HEK293 (cell line): ENCODE measurements at regions not wholly inside any gene's neighbourhood (a gene's known extent, or its start where the extent isn't known, plus 50 kb on each side); places are given as distances from the start of the nearest gene placed in this dataset.
A peak's percentile ranks its signal among the peaks of the same experiment; 100 is the strongest.

ENCODE experiments used
- CTCF ChIA-PET: fragments of 350-600 bp; formaldehyde crosslinking; extraction: SDS; loops from one replicate; lab custom pipeline; 2021; ENCODE audit warnings: antibody characterized with exemption; lab: Yijun Ruan, JAX
- POLR2A ChIA-PET: fragments of 300-600 bp; formaldehyde crosslinking; extraction: SDS; loops from one replicate; lab custom pipeline; 2020; ENCODE audit warnings: antibody characterized with exemption, inconsistent platforms; lab: Yijun Ruan, JAX
- H3K27ac ChIP-seq: fragments of 200-500 bp; sonication (Bioruptor generic); 2 replicates; pipeline ENCODE4 v1.5.1; 2014; ENCODE audit warnings: low read depth, low read length, control low read depth, inconsistent platforms; ENCODE audit errors: extremely low read depth
- H3K36me3 ChIP-seq, 2 experiments: fragments of 200-500 bp in 1 of 2; sonication (Bioruptor generic) in 1 of 2; 1 replicate in 1 of 2; 2 replicates in 1 of 2; pipeline ENCODE4 v1.5.1; 2014 to 2017; ENCODE audit warnings: inconsistent platforms in 2 of 2, low read length in 2 of 2; ENCODE audit not compliant: control insufficient read depth in 2 of 2, insufficient read depth in 1 of 2
- H3K4me1 ChIP-seq: fragments of 200-500 bp; sonication (Bioruptor generic); 2 replicates; pipeline ENCODE4 v1.5.1; 2014; ENCODE audit warnings: mild to moderate bottlenecking, low read length, inconsistent platforms; ENCODE audit not compliant: control insufficient read depth, insufficient read depth
- H3K4me3 ChIP-seq: 2 replicates; pipeline ENCODE4 v1.5.1; 2011; ENCODE audit warnings: low read depth, mild to moderate bottlenecking, control low read depth, low read length, moderate library complexity
- H3K9me3 ChIP-seq: fragments of 200-500 bp; sonication (Bioruptor generic); 2 replicates; pipeline ENCODE4 v1.5.1; 2014; ENCODE audit warnings: low read depth, low read length, inconsistent platforms; ENCODE audit not compliant: control insufficient read depth, insufficient read depth
- FEZF1 ChIP-seq: fragments of 450-650 bp; formaldehyde crosslinking; IDR thresholded peaks from 2 replicates; pipeline ENCODE4 v1.5.1; 2016; ENCODE audit warnings: missing biosample characterization, missing genetic modification characterization
- GLIS1 ChIP-seq: fragments of 450-650 bp; formaldehyde crosslinking; IDR thresholded peaks from 2 replicates; pipeline ENCODE4 v1.5.1; 2016; ENCODE audit warnings: missing biosample characterization, missing genetic modification characterization
- GLIS2 ChIP-seq: fragments of 450-650 bp; formaldehyde crosslinking; IDR thresholded peaks from 2 replicates; pipeline ENCODE4 v1.5.1; 2016; ENCODE audit warnings: missing biosample characterization, missing genetic modification characterization
- KLF1 ChIP-seq: fragments of 450-650 bp; formaldehyde crosslinking; IDR thresholded peaks from 2 replicates; pipeline ENCODE4 v1.5.1; 2016; ENCODE audit warnings: missing biosample characterization, missing genetic modification characterization
- PRDM10 ChIP-seq: fragments of 450-650 bp; formaldehyde crosslinking; IDR thresholded peaks from 2 replicates; pipeline ENCODE4 v1.5.1; 2016; ENCODE audit warnings: missing biosample characterization, missing genetic modification characterization
- PRDM2 ChIP-seq: fragments of 450-650 bp; formaldehyde crosslinking; IDR thresholded peaks from 2 replicates; pipeline ENCODE4 v1.5.1; 2016; ENCODE audit warnings: missing biosample characterization, missing genetic modification characterization, borderline replicate concordance
- SP7 ChIP-seq: fragments of 450-650 bp; formaldehyde crosslinking; IDR thresholded peaks from 2 replicates; pipeline ENCODE4 v1.5.1; 2016; ENCODE audit warnings: missing biosample characterization, missing genetic modification characterization
- TRIM28 ChIP-seq: IDR thresholded peaks from 2 replicates; pipeline ENCODE4 v1.6.1; 2011; ENCODE audit warnings: low read length, control low read depth, borderline replicate concordance
- YY1 ChIP-seq: fragments of 450-650 bp; formaldehyde crosslinking; IDR thresholded peaks from 2 replicates; pipeline ENCODE4 v1.5.1; 2018; ENCODE audit warnings: missing biosample characterization, missing genetic modification characterization
- ZBTB7A ChIP-seq: fragments of 450-650 bp; formaldehyde crosslinking; IDR thresholded peaks from 2 replicates; pipeline ENCODE4 v1.5.1; 2016; ENCODE audit warnings: low read depth, missing biosample characterization, missing genetic modification characterization
- ZNF132 ChIP-seq: fragments of 450-650 bp; formaldehyde crosslinking; IDR thresholded peaks from 2 replicates; pipeline ENCODE4 v1.5.1; 2017; ENCODE audit warnings: missing biosample characterization, missing genetic modification characterization, borderline replicate concordance
- ZNF223 ChIP-seq: fragments of 450-650 bp; formaldehyde crosslinking; IDR thresholded peaks from 2 replicates; pipeline ENCODE4 v1.5.1; 2016; ENCODE audit warnings: missing biosample characterization, missing genetic modification characterization
- ZNF239 ChIP-seq: fragments of 450-650 bp; formaldehyde crosslinking; IDR thresholded peaks from 2 replicates; pipeline ENCODE4 v1.5.1; 2016; ENCODE audit warnings: missing biosample characterization, missing genetic modification characterization
- ZNF510 ChIP-seq: fragments of 450-650 bp; formaldehyde crosslinking; IDR thresholded peaks from 2 replicates; pipeline ENCODE4 v1.5.1; 2018; ENCODE audit warnings: mild to moderate bottlenecking, missing genetic modification characterization, missing biosample characterization; ENCODE audit not compliant: insufficient replicate concordance
- ZNF530 ChIP-seq: fragments of 450-650 bp; formaldehyde crosslinking; IDR thresholded peaks from 2 replicates; pipeline ENCODE4 v1.5.1; 2016; ENCODE audit warnings: low read depth, missing biosample characterization, missing genetic modification characterization
- ZNF776 ChIP-seq: fragments of 450-650 bp; formaldehyde crosslinking; IDR thresholded peaks from 2 replicates; pipeline ENCODE4 v1.5.0; 2017; ENCODE audit warnings: missing biosample characterization, missing genetic modification characterization, borderline replicate concordance
- ZSCAN23 ChIP-seq: fragments of 450-650 bp; formaldehyde crosslinking; IDR thresholded peaks from 2 replicates; pipeline ENCODE4 v1.5.1; 2016; ENCODE audit warnings: missing biosample characterization, missing genetic modification characterization
- ZSCAN30 ChIP-seq: fragments of 450-650 bp; IDR thresholded peaks from 2 replicates; pipeline ENCODE4 v1.5.1; 2018; ENCODE audit warnings: missing biosample characterization, mild to moderate bottlenecking, missing genetic modification characterization, moderate library complexity
- TF ChIP-seq, protein P1 (sequence below): fragments of 450-650 bp; formaldehyde crosslinking; IDR thresholded peaks from 2 replicates; pipeline ENCODE4 v1.5.1; 2017; ENCODE audit warnings: missing biosample characterization, missing genetic modification characterization

GRCh38 chr13:74973935-74974879 is 507.8 kb downstream of the TBC1D4 start:
- Histone ChIP-seq H3K36me3 (no peaks in the 10 kb centered on the region), H3K4me3 (no peak overlapping the region), H3K4me1 (no peaks in the 10 kb centered on the region), H3K27ac (no peak overlapping the region), H3K9me3 (no peaks in the 10 kb centered on the region)
- ChIA-PET CTCF (interaction anchor here (0.5 kb wide), 1 partner anchor 57 kb away, joined by 4 read pairs; no protein-coding TSS in a partner anchor), POLR2A (no interaction called here)
- TF ChIP-seq ZSCAN23 (tag by site-specific recombination) (no peak), ZBTB7A (no peak), FEZF1 (tag by site-specific recombination) (peak; percentile 7; the same call in 1 of the 2 replicates), GLIS2 (no peak), ZSCAN30 (tag by site-specific recombination) (no peak), KLF1 (tag by site-specific recombination) (no peak), PRDM2 (tag by site-specific recombination) (no peak), GLIS1 (tag by site-specific recombination) (peak; percentile 71), TRIM28 (0 out of 2 replicates have a peak, but pooled peaks have one; percentile 52), PRDM10 (peak; percentile 75)

- no peaks in the 10 kb centered on the region for H3K9me3 ChIP-seq
- ChIA-PET CTCF (interaction anchor here (0.6 kb wide), 1 partner anchor 1215 kb away, joined by 3 read pairs; no protein-coding TSS in a partner anchor), POLR2A (no interaction called here)
- no peak for TF ChIP-seq ZNF239 (tag by site-specific recombination)
- TF ChIP-seq ZNF530 (tag by site-specific recombination) = no peak
- no peak for TF ChIP-seq ZNF510 (tag by site-specific recombination)
- no peak for TF ChIP-seq SP7 (tag by site-specific recombination)
- no peak for TF ChIP-seq ZNF132
- TF ChIP-seq, protein P1, sequence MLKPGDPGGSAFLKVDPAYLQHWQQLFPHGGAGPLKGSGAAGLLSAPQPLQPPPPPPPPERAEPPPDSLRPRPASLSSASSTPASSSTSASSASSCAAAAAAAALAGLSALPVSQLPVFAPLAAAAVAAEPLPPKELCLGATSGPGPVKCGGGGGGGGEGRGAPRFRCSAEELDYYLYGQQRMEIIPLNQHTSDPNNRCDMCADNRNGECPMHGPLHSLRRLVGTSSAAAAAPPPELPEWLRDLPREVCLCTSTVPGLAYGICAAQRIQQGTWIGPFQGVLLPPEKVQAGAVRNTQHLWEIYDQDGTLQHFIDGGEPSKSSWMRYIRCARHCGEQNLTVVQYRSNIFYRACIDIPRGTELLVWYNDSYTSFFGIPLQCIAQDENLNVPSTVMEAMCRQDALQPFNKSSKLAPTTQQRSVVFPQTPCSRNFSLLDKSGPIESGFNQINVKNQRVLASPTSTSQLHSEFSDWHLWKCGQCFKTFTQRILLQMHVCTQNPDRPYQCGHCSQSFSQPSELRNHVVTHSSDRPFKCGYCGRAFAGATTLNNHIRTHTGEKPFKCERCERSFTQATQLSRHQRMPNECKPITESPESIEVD (tag by site-specific recombination) = no peak
- TF ChIP-seq YY1 (tag by site-specific recombination) = no peak
- no peak for TF ChIP-seq ZNF223 (tag by site-specific recombination)
- TF ChIP-seq ZNF776 = no peak
- H3K36me3 ChIP-seq = no peaks in the 10 kb centered on the region
- no peak overlapping the region for H3K4me3 ChIP-seq
- no peak overlapping the region for H3K27ac ChIP-seq
- no peaks in the 10 kb centered on the region for H3K4me1 ChIP-seq
Measured at GRCh38 chr13:74969419-74969818, 512.5 kb downstream of the TBC1D4 start.
